GM12865 (cell line): ENCODE measurements at regions not wholly inside any gene's neighbourhood (a gene's known extent, or its start where the extent isn't known, plus 50 kb on each side); places are given as distances from the start of the nearest gene placed in this dataset.
"Not testable (repeated sequence)": the region's sequence is repeated elsewhere in the genome, so short reads cannot be mapped to it uniquely, and the experiment has no call there.

Source experiments
- DNase-seq: peaks from one replicate; pipeline ENCODE4 v3.0.0; 2010; ENCODE audit warnings: low read depth
- H3K4me3 ChIP-seq: 2 replicates; pipeline ENCODE4 v1.5.1; 2011; ENCODE audit warnings: mild to moderate bottlenecking, low read depth, low read length, control low read depth
- TF ChIP-seq, protein P1 (sequence below): IDR thresholded peaks from 2 replicates; pipeline ENCODE4 v1.5.1; 2011; ENCODE audit warnings: low read length, control low read depth, low read depth, inconsistent platforms; ENCODE audit not compliant: insufficient read depth; ENCODE audit errors: missing control alignments

DNA sequence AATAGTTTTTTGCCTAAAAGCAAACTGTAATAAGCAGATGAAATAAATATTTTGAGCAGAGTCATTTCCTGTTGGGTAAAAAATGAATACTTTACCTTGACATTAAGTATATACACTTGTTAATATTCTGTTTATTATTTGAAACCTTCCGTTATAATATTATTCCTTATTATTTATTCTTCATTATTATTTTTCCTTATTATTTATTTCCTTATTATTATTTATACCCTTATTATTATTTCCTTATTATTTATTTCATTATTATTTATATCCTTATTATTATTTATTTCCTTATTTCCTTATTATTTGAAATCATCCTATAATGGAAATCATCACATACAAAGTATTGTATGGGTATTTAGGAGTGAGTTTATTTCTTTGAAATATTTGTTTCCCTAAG is 232.2 kb upstream of the RBBP8 start:
- no peak for DNase-seq
- TF ChIP-seq, protein P1, sequence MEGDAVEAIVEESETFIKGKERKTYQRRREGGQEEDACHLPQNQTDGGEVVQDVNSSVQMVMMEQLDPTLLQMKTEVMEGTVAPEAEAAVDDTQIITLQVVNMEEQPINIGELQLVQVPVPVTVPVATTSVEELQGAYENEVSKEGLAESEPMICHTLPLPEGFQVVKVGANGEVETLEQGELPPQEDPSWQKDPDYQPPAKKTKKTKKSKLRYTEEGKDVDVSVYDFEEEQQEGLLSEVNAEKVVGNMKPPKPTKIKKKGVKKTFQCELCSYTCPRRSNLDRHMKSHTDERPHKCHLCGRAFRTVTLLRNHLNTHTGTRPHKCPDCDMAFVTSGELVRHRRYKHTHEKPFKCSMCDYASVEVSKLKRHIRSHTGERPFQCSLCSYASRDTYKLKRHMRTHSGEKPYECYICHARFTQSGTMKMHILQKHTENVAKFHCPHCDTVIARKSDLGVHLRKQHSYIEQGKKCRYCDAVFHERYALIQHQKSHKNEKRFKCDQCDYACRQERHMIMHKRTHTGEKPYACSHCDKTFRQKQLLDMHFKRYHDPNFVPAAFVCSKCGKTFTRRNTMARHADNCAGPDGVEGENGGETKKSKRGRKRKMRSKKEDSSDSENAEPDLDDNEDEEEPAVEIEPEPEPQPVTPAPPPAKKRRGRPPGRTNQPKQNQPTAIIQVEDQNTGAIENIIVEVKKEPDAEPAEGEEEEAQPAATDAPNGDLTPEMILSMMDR: no peak
- no peak overlapping the region for H3K4me3 ChIP-seq

DNA sequence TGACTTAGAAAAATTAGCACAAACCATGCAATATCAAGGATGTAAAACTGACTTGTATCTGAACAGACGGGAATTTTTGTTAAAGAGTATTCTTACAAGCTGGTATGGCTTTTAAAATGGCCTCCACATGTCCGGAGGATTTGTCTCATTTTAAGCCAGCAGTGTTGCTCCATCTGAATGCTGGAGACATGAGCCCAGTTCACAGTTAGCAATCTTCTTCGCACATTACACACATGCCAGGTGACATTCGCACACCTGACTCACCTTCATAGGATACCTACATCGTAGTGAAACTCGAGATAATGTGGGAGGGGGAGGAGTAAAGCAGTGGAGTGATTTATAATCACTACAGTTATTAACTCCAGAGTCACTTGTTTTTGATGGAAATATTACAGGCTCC is 231.8 kb upstream of the RBBP8 start:
- TF ChIP-seq, protein P1: no peak
- H3K4me3 ChIP-seq: no peak overlapping the region
- DNase-seq: no peak

DNA sequence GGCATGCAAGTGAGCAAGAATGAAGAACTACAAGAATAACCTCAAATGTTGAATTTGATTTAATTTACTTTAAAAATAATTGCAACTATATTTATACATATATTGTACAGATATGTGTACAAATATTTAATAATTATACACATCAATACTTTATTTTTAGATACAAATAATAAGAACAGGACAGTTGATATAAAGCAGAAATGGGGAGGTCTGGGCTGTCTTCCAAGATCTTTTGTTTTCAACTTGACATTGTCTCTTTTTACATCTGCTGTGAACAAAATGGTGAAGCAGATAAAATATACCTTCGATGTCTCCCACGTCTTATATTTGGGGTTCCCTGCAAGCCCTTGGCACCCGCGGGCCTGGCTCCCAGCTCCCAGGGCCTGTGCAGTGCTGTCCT is 231.3 kb upstream of the RBBP8 start:
- no peak for DNase-seq
- no peak overlapping the region for H3K4me3 ChIP-seq
- TF ChIP-seq, protein P1: no peak

DNA sequence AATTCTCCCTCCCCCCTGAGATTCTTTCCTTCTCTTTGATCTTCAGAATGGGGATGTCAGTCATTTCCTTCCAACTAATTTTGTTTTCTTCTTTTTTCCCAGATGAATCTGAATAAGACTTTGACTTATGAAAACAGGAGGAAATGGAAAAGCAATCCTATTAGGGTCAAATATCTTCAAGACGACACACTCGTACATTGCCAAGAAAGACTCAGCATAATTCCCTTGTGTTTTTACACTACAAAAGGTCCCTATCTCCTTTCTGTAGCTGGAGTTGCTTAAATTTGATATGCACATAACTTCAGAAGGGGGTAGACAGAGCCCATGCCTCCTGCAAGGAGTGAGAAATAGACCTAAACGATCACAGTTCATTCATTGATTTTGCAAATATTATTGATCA is 230.3 kb upstream of the RBBP8 start:
- no peak overlapping the region for H3K4me3 ChIP-seq

DNA sequence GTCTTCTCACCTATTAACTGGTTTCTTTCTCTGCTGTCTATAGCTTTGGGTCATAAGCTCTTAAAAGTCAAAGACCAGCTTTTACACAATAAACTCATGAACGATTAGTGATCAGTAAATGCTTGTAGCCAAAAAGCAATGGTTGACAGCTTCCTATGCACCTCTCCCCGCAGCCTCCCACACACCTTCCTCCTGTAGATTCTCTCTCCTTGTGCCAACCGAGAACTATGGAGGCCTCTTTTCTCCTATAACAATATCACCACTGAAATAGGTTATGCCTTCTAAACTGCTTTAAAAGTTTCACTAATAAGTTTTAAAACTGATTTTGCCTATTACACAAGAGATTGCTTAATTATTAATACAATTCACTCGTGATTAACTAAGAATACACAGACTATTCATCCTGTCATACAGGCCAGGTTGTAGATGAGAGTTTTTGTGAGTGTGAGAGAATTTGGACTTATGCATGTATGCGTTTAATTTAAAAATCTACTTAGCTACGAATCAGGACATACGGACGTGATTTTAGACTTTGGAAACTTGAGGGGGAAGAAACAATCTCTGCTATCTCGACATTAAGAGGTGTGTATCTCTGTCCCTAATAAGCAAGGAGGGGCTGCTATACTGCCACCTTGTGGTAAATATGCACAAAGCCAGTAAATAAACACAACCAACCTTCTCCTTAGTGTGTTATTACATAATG is 229.1 kb upstream of the RBBP8 start:
- TF ChIP-seq, protein P1: peak; percentile 70
- peak; percentile 56 for DNase-seq
- H3K4me3 ChIP-seq: no peak overlapping the region

More for the DNA sequence above, 230.3 kb upstream of the RBBP8 start:
- DNase-seq: no peak
- TF ChIP-seq, protein P1: no peak

DNA sequence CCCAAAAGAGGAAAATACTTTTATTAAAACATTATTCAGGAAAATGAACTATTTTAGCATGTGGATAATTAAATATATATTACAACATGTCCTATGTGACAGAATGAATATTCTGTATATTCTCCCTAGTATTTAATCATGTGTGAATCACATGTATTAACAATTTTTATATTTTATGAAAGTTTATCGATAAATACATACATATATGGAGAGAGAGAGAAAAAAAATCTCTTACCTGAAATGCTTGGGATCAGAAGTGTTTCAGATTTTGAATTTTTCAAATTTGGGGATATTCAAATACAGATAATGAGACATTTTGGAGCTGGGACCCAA is 228.6 kb upstream of the RBBP8 start:
- H3K4me3 ChIP-seq: no peak overlapping the region
- no peak for DNase-seq
- TF ChIP-seq, protein P1: no peak

DNA sequence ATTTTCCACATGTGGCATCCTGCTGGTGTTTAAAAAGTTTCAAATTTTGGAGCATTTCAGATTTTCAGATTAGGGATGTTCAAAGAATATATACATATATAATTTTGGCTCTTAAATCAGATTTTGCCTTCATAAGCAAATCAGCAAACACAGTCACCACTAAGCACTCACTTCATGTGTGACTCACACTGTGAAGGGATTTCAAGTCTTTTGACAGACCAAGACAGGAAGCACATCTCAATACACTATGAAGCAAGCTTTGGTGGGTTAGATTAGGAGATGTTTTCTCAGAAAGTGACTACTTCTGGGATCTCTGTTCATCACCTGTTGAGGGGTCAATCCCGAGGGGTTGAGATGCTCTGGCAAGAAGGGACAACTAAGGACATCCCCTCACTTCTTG is 227.8 kb upstream of the RBBP8 start:
- TF ChIP-seq, protein P1: no peak
- DNase-seq: no peak
- no peak overlapping the region for H3K4me3 ChIP-seq

DNA sequence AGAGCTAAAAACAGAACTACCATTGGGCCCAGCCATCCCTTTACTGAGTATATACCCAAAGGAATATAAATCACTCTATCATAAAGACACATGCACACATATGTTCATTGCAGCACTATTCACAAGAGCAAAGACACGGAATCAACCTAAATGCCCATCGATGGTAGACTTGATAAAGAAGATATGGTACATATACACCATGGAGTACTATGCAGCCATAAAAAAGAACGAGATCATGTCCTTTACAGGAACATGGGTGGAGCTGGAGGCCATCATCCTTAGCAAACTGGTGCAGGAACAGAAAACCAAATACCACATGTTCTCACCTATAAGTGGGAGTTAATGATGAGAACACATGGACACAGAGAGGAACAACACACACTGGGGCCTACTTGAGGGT is 227.1 kb upstream of the RBBP8 start:
- not testable (repeated sequence) for DNase-seq, H3K4me3 ChIP-seq
